ENCODE measurements at regions not wholly inside any gene's neighbourhood (a gene's known extent, or its start where the extent isn't known, plus 50 kb on each side); places are given as distances from the start of the nearest gene placed in this dataset.

DNA sequence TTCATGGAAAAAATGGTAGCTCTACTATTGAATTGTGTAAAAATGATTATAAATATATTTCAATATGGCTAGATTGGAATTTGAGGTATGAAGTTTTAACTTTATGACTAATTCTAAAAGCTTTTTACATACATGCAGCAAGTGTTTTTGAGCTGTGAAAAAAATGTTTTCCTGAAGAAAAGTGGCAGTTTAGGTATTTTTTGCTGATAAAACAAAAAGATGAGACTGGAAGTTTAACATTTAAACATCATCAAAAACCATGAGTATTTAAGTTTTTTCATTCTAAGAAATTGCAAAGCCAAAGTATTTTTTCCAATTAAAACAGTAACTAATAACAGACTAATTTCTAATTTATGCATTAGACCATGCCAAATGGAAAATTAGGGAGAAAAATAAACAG is 751.1 kb downstream of the FGF9 start:
- H3K4me3 Mint-ChIP-seq = no peak overlapping the region
- H3K36me3 Mint-ChIP-seq (ENCODE audit: low read depth) = no peaks in the 10 kb centered on the region

DNA sequence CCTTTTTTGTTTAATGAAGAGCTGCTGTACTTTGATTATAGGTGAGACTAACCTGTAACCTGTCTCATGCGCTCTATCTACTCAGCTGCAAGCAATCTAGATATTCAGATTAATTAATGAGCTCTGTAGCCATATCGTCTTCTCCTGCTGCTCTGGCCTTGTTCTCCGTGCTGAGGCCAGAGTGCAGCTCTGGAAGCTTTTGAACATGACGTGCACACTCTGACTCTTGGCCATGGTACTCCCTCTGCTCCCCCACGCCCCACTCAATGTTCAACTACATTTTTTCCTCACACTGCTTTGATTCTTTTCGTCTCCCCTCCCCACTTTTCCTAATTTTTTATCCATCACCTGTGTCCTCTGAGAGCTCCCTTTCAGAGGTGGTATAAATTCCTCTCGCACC is 751.8 kb downstream of the FGF9 start:
- no peaks in the 10 kb centered on the region for H3K9me3 Mint-ChIP-seq
- H3K36me3 Mint-ChIP-seq (ENCODE audit: low read depth) = no peaks in the 10 kb centered on the region
- H3K27me3 Mint-ChIP-seq (ENCODE audit: low read depth) = peaks cover 3% of the 10 kb centered on the region
- H3K27ac Mint-ChIP-seq = no peak overlapping the region
- no peaks in the 10 kb centered on the region for H3K4me1 Mint-ChIP-seq
- TF ChIP-seq, protein P1, sequence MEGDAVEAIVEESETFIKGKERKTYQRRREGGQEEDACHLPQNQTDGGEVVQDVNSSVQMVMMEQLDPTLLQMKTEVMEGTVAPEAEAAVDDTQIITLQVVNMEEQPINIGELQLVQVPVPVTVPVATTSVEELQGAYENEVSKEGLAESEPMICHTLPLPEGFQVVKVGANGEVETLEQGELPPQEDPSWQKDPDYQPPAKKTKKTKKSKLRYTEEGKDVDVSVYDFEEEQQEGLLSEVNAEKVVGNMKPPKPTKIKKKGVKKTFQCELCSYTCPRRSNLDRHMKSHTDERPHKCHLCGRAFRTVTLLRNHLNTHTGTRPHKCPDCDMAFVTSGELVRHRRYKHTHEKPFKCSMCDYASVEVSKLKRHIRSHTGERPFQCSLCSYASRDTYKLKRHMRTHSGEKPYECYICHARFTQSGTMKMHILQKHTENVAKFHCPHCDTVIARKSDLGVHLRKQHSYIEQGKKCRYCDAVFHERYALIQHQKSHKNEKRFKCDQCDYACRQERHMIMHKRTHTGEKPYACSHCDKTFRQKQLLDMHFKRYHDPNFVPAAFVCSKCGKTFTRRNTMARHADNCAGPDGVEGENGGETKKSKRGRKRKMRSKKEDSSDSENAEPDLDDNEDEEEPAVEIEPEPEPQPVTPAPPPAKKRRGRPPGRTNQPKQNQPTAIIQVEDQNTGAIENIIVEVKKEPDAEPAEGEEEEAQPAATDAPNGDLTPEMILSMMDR (IDR thresholded peaks at IDR 0.05; ENCODE audit: unreplicated experiment in 3 of 3) = no peak
- no peak overlapping the region for H3K4me3 Mint-ChIP-seq

More for the DNA sequence above, 751.1 kb downstream of the FGF9 start:
- H3K4me1 Mint-ChIP-seq = no peaks in the 10 kb centered on the region
- TF ChIP-seq, protein P1 (IDR thresholded peaks at IDR 0.05; ENCODE audit: unreplicated experiment in 3 of 3) = no peak
- H3K27me3 Mint-ChIP-seq (ENCODE audit: low read depth) = peaks cover 3% of the 10 kb centered on the region
- no peak overlapping the region for H3K27ac Mint-ChIP-seq
- H3K9me3 Mint-ChIP-seq = no peaks in the 10 kb centered on the region

DNA sequence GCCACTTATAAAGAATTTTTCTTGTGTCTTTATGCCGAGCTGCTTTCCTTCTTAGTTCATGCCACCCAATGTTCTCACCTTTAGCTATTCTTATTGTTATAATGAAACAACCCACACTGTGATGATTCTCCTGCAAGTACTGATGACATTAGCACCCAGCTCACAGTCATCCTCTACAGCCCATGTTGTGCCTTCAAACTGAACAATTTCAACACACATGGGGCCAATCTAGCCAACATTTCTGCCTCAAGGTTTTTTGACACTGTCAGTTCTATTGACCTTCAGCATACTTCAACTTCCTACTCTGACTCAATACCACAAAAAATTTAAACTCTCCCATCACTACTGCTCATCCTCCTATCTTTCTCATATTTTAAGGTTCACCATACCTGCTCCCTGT is 752.4 kb downstream of the FGF9 start:
- no peak overlapping the region for H3K27ac Mint-ChIP-seq
- H3K4me3 Mint-ChIP-seq = no peak overlapping the region
- no peaks in the 10 kb centered on the region for H3K36me3 Mint-ChIP-seq (ENCODE audit: low read depth)
- TF ChIP-seq, protein P1 (IDR thresholded peaks at IDR 0.05; ENCODE audit: unreplicated experiment in 3 of 3) = no peak
- H3K9me3 Mint-ChIP-seq = no peaks in the 10 kb centered on the region
- H3K4me1 Mint-ChIP-seq = no peaks in the 10 kb centered on the region
- peaks cover 3% of the 10 kb centered on the region for H3K27me3 Mint-ChIP-seq (ENCODE audit: low read depth)

DNA sequence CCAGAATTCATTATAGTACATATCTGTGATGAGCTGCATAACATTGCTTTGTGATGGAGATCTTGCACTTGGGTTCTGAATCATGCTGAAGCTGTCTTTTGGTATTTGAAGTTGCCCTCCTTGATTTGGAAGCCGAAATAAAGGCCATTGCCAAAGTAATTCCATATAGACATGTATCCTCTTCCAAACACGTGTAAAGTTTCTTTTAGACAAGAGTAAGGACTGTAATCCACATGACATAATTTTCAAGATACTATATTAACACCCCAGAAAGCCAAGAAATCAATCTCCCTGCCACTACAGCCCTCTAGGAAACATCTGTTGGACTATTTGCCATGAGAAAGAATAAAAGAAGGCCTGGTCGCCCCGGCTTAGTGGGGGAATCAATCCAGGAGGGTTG is 754.2 kb downstream of the FGF9 start:
- no peaks in the 10 kb centered on the region for H3K36me3 Mint-ChIP-seq (ENCODE audit: low read depth)
- H3K27ac Mint-ChIP-seq = no peak overlapping the region
- TF ChIP-seq, protein P1 (IDR thresholded peaks at IDR 0.05; ENCODE audit: unreplicated experiment in 3 of 3) = no peak
- H3K27me3 Mint-ChIP-seq (ENCODE audit: low read depth) = peaks cover 3% of the 10 kb centered on the region
- H3K4me3 Mint-ChIP-seq = no peak overlapping the region
- H3K9me3 Mint-ChIP-seq = no peaks in the 10 kb centered on the region
- no peaks in the 10 kb centered on the region for H3K4me1 Mint-ChIP-seq

DNA sequence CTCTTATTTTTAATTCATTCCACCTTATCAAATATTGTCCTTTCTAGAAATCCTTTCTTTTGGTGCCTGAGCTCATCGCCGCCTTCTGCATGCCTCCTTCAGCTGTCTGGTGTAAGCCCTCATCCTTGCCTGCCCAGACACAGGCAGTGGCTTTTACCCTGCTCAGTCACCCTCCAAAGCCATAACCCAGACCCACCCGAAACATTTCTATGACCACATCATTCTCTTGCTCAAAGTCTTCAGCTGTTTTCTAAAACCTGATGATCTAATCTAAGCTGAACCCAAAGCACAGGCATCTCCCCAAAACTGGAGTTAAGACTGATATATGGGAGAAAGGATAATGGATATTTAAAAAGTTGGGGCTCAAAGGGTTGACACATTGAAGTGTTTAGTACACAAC is 753.7 kb upstream of the SGCG start:
- no peak overlapping the region for H3K4me3 Mint-ChIP-seq
- no peaks in the 10 kb centered on the region for H3K4me1 Mint-ChIP-seq

DNA sequence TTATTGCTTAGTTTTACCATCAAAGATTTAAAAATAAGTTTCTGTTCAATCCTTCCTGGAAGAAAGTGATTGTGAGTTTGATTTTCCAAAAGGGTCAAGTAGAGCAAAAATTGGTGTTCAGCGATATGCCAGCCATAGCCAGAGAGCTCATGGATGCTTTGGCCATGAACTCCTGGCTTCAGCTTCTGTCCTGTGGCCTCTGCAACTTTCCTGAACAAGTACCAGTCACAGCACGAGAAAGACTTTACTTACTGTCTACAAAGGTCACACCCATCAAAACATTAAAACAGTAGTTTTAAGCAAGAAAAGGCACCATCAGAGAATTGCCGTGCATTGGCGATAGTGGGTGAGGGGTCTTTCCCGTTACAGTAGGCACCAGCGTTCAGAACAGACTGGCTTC is 753.0 kb upstream of the SGCG start:
- Mint-ChIP-seq H3K36me3 (ENCODE audit: low read depth) (no peaks in the 10 kb centered on the region), H3K9me3 (no peaks in the 10 kb centered on the region), H3K4me3 (no peak overlapping the region), H3K27me3 (ENCODE audit: low read depth) (peaks cover 2% of the 10 kb centered on the region), H3K27ac (no peak overlapping the region), H3K4me1 (no peaks in the 10 kb centered on the region)
- TF ChIP-seq, protein P1 (IDR thresholded peaks at IDR 0.05; ENCODE audit: unreplicated experiment in 3 of 3) = no peak

More for the DNA sequence above, 753.7 kb upstream of the SGCG start:
- H3K27me3 Mint-ChIP-seq (ENCODE audit: low read depth) = peaks cover 3% of the 10 kb centered on the region
- H3K9me3 Mint-ChIP-seq = no peaks in the 10 kb centered on the region
- TF ChIP-seq, protein P1 (IDR thresholded peaks at IDR 0.05; ENCODE audit: unreplicated experiment in 3 of 3) = no peak
- H3K27ac Mint-ChIP-seq = peak overlapping the region in 2 of 3 experiments; percentile 7 to 10
- no peaks in the 10 kb centered on the region for H3K36me3 Mint-ChIP-seq (ENCODE audit: low read depth)

Data from nephron (organoid).